ENCODE measurements at regions not wholly inside any gene's neighbourhood (a gene's known extent, or its start where the extent isn't known, plus 50 kb on each side); places are given as distances from the start of the nearest gene placed in this dataset.

GRCh38 chr20:22369100-22369499 lies 215.3 kb downstream of the FOXA2 start:
- intact Hi-C loops (cut with DNase I; ENCODE audit: low total_unique reads): no loop called here
- WGBS, 5 donors: 56 to 70% (median 60%) methylated on average over 3 of the region's 3 CpGs

GRCh38 chr20:22368235-22368634 lies 216.1 kb downstream of the FOXA2 start:
- TF ChIP-seq EP300 (IDR thresholded peaks at IDR 0.05) (no peak), CTCF (IDR thresholded peaks at IDR 0.05) (no peak), POLR2A (IDR thresholded peaks at IDR 0.05) (no peak), POLR2AphosphoS5 (IDR thresholded peaks at IDR 0.05) (no peak)
- Histone ChIP-seq H3K4me1 (no peaks in the 10 kb centered on the region), H3K9me3 (no peaks in the 10 kb centered on the region), H3K36me3 (no peaks in the 10 kb centered on the region), H3K27me3 (peaks cover 0 to 25% (median 0%) of the 10 kb centered on the region in 3 donors), H3K4me3 (no peak overlapping the region), H3K27ac (no peak overlapping the region)
- 79 to 94% (median 83%) methylated on average over 4 of the region's 4 CpGs for WGBS, 5 donors
- DNase-seq: no peak
- intact Hi-C loops (cut with DNase I; ENCODE audit: low total_unique reads): no loop called here

More at GRCh38 chr20:22369100-22369499, 215.3 kb downstream of the FOXA2 start:
- H3K4me3 ChIP-seq: no peak overlapping the region
- no peaks in the 10 kb centered on the region for H3K36me3 ChIP-seq
- no peaks in the 10 kb centered on the region for H3K9me3 ChIP-seq
- H3K4me1 ChIP-seq: no peaks in the 10 kb centered on the region
- TF ChIP-seq POLR2A (IDR thresholded peaks at IDR 0.05) (no peak), CTCF (IDR thresholded peaks at IDR 0.05) (no peak), EP300 (IDR thresholded peaks at IDR 0.05) (no peak), POLR2AphosphoS5 (IDR thresholded peaks at IDR 0.05) (no peak)
- H3K27me3 ChIP-seq: peaks cover 0 to 31% (median 0%) of the 10 kb centered on the region in 3 donors
- DNase-seq: no peak
- no peak overlapping the region for H3K27ac ChIP-seq

- no peak for TF ChIP-seq POLR2AphosphoS5 (IDR thresholded peaks at IDR 0.05)
- TF ChIP-seq CTCF (IDR thresholded peaks at IDR 0.05): no peak
- TF ChIP-seq POLR2A (IDR thresholded peaks at IDR 0.05): no peak
- TF ChIP-seq EP300 (IDR thresholded peaks at IDR 0.05): no peak
- Histone ChIP-seq H3K27ac (no peak overlapping the region), H3K4me1 (no peaks in the 10 kb centered on the region), H3K27me3 (peaks cover 0 to 18% (median 0%) of the 10 kb centered on the region in 3 donors), H3K36me3 (no peaks in the 10 kb centered on the region), H3K9me3 (no peaks in the 10 kb centered on the region), H3K4me3 (no peak overlapping the region)
- no peak for DNase-seq
- intact Hi-C loops (cut with DNase I; ENCODE audit: low total_unique reads): no loop called here
These were observed 217.7 kb downstream of the FOXA2 start for GRCh38 chr20:22366631-22367030.

- Histone ChIP-seq H3K36me3 (no peaks in the 10 kb centered on the region), H3K4me3 (no peak overlapping the region), H3K9me3 (peaks cover 0 to 6% (median 0%) of the 10 kb centered on the region in 4 donors), H3K27ac (no peak overlapping the region), H3K27me3 (peaks cover 0 to 7% (median 0%) of the 10 kb centered on the region in 3 donors), H3K4me1 (no peaks in the 10 kb centered on the region)
- intact Hi-C loops (cut with DNase I; ENCODE audit: low total_unique reads): no loop called here
- TF ChIP-seq EP300 (IDR thresholded peaks at IDR 0.05): no peak
- no peak for TF ChIP-seq CTCF (IDR thresholded peaks at IDR 0.05)
- TF ChIP-seq POLR2A (IDR thresholded peaks at IDR 0.05): no peak
- no peak for TF ChIP-seq POLR2AphosphoS5 (IDR thresholded peaks at IDR 0.05)
- no peak for DNase-seq
- whole genome bisulfite sequencing, 5 donors: 91 to 100% (median 94%) methylated on average over 1 of the region's 1 CpG
These were observed 229.7 kb downstream of the FOXA2 start for GRCh38 chr20:22354647-22355046.

Measured in stomach (tissue), 8 donors.